ENCODE measurements at regions not wholly inside any gene's neighbourhood (a gene's known extent, or its start where the extent isn't known, plus 50 kb on each side); places are given as distances from the start of the nearest gene placed in this dataset.
"Not testable (repeated sequence)": the region's sequence is repeated elsewhere in the genome, so short reads cannot be mapped to it uniquely, and the experiment has no call there.

DNA sequence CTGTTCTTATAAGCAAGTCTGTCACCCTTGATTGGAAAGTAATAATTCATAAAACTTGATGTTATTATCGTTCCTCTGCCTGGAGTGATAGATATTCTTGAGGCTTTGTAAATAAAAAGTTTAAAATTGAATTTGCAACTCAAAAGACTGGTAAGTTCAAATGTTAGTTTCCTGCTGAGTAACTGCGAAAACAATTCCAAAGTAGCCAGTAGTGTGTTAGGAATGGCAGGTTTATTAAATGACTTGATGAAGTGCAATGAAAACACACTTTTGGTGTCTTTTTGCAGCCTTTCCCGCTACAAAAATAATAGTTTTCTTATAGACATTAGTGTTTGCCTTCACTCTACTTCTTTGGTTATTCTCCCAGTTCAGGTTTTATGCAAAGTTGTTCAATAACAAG, 299.3 kb downstream of the DLEU7 start:
- intact Hi-C loops (cut with micrococcal nuclease; ENCODE audit: unreplicated experiment) = no loop called here
- no peaks in the 10 kb centered on the region for H3K4me1 ChIP-seq (ENCODE audit: insufficient read depth, low read length, poor library complexity, severe bottlenecking)
- no peaks in the 10 kb centered on the region for H3K9me3 ChIP-seq (ENCODE audit: low read depth, low read length, poor library complexity, severe bottlenecking)
- no TSS peak for BruUV-seq (replicated peaks)
- DNase-seq (ENCODE audit: low spot score) = no peak
- no peak overlapping the region for H3K27ac ChIP-seq (ENCODE audit: low read depth, low read length, poor library complexity, severe bottlenecking)
- H3K36me3 ChIP-seq (ENCODE audit: insufficient read depth, low read length, poor library complexity, severe bottlenecking) = no peaks in the 10 kb centered on the region
- H3K4me3 ChIP-seq (ENCODE audit: low read depth, low read length, poor library complexity, severe bottlenecking) = no peak overlapping the region
- TF ChIP-seq, protein P1, sequence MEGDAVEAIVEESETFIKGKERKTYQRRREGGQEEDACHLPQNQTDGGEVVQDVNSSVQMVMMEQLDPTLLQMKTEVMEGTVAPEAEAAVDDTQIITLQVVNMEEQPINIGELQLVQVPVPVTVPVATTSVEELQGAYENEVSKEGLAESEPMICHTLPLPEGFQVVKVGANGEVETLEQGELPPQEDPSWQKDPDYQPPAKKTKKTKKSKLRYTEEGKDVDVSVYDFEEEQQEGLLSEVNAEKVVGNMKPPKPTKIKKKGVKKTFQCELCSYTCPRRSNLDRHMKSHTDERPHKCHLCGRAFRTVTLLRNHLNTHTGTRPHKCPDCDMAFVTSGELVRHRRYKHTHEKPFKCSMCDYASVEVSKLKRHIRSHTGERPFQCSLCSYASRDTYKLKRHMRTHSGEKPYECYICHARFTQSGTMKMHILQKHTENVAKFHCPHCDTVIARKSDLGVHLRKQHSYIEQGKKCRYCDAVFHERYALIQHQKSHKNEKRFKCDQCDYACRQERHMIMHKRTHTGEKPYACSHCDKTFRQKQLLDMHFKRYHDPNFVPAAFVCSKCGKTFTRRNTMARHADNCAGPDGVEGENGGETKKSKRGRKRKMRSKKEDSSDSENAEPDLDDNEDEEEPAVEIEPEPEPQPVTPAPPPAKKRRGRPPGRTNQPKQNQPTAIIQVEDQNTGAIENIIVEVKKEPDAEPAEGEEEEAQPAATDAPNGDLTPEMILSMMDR (conservative IDR thresholded peaks at IDR 0.05; ENCODE audit: low read depth, low read length) = no peak
- TF ChIP-seq EZH2 (IDR thresholded peaks at IDR 0.05; ENCODE audit: borderline replicate concordance, low read depth, low read length, poor library complexity, severe bottlenecking) = no peak
- ChIA-PET CTCF (no interaction called here), POLR2A (ENCODE audit: low non-redundant PET) (no interaction called here)
- H3K27me3 ChIP-seq (replicated peaks; ENCODE audit: insufficient read depth, low read depth, low read length, poor library complexity) = no peaks in the 10 kb centered on the region

DNA sequence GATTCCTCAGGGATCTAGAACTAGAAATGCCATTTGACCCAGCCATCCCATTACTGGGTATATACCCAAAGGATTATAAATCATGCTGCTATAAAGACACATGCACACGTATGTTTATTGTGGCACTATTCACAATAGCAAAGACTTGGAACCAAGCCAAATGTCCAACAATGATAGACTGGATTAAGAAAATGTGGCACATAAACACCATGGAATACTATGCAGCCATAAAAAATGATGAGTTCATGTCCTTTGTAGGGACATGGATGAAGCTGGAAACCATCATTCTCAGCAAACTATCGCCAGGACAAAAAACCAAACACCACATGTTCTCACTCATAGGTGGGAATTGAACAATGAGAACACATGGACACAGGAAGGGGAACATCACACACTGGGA, 296.3 kb downstream of the DLEU7 start:
- CTCF ChIA-PET; H3K4me3 ChIP-seq (ENCODE audit: low read depth, low read length, poor library complexity, severe bottlenecking); H3K36me3 ChIP-seq (ENCODE audit: insufficient read depth, low read length, poor library complexity, severe bottlenecking); H3K4me1 ChIP-seq (ENCODE audit: insufficient read depth, low read length, poor library complexity, severe bottlenecking); H3K9me3 ChIP-seq (ENCODE audit: low read depth, low read length, poor library complexity, severe bottlenecking); intact Hi-C loops (cut with micrococcal nuclease; ENCODE audit: unreplicated experiment); POLR2A ChIA-PET (ENCODE audit: low non-redundant PET); DNase-seq (ENCODE audit: low spot score); H3K27ac ChIP-seq (ENCODE audit: low read depth, low read length, poor library complexity, severe bottlenecking); BruUV-seq (replicated peaks); H3K27me3 ChIP-seq (replicated peaks; ENCODE audit: insufficient read depth, low read depth, low read length, poor library complexity): not testable (repeated sequence)

DNA sequence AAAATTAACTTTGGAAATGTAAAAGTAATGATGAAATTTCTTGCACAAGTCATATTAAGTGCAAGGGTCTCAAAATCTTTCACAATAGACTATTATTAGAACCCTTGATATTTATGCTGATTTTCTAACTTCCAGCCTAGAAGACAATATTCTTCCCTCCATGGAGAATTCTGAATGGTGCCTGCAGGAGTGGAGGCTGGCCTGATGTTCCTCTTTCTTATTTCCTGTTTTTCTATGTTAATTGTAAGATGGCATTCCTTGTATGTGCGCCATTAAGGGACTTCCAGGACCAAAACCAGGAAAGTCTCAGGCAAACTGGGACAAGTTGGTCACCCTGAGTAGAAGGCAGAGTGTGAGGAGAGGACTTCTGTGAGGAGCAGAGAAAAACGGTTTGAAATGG, 294.9 kb downstream of the DLEU7 start:
- intact Hi-C loops (cut with micrococcal nuclease; ENCODE audit: unreplicated experiment) = no loop called here
- no peaks in the 10 kb centered on the region for H3K27me3 ChIP-seq (replicated peaks; ENCODE audit: insufficient read depth, low read depth, low read length, poor library complexity)
- no peak overlapping the region for H3K27ac ChIP-seq (ENCODE audit: low read depth, low read length, poor library complexity, severe bottlenecking)
- DNase-seq (ENCODE audit: low spot score) = no peak
- no peak overlapping the region for H3K4me3 ChIP-seq (ENCODE audit: low read depth, low read length, poor library complexity, severe bottlenecking)
- no peaks in the 10 kb centered on the region for H3K4me1 ChIP-seq (ENCODE audit: insufficient read depth, low read length, poor library complexity, severe bottlenecking)
- ChIA-PET POLR2A (ENCODE audit: low non-redundant PET) (no interaction called here), CTCF (no interaction called here)
- no peaks in the 10 kb centered on the region for H3K36me3 ChIP-seq (ENCODE audit: insufficient read depth, low read length, poor library complexity, severe bottlenecking)
- no peak for TF ChIP-seq EZH2 (IDR thresholded peaks at IDR 0.05; ENCODE audit: borderline replicate concordance, low read depth, low read length, poor library complexity, severe bottlenecking)
- TF ChIP-seq, protein P1 (conservative IDR thresholded peaks at IDR 0.05; ENCODE audit: low read depth, low read length) = no peak
- no peaks in the 10 kb centered on the region for H3K9me3 ChIP-seq (ENCODE audit: low read depth, low read length, poor library complexity, severe bottlenecking)
- no TSS peak for BruUV-seq (replicated peaks)

DNA sequence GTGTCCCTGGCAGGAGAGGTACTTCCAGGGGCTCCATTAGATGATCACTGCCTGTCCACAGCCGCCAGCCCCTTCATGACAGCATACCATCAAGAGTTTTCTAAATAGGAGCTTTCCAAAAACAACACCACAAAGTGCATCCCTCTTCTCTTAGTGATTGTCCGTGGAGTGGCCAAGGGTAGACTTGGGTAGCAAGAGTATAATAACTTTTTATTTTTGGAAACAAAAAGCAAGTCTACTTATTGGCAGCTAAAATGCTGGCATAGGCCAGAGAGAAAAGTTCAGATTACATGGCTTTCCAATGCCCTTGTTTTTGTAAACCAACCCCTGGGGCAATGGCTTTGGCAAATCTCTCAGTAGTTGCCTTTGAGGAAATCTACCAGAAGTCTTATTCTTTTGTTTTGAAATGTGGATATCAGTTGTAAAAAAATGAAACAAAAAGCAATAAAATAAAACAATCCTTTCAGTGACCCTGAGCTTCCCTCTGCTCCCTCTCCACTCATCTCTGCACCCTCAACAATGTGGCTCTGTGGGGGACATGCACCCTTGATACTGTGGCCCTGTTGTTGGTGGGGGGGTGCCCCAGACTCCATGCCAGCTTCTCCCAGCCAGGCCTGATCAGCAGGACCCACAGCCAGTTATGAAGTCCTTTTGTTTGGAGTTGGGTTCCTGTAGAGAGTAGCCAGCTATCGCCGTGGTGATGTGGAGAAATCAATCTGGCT, 294.1 kb downstream of the DLEU7 start:
- H3K4me1 ChIP-seq (ENCODE audit: insufficient read depth, low read length, poor library complexity, severe bottlenecking) = no peaks in the 10 kb centered on the region
- ChIA-PET CTCF (no interaction called here), POLR2A (ENCODE audit: low non-redundant PET) (no interaction called here)
- intact Hi-C loops (cut with micrococcal nuclease; ENCODE audit: unreplicated experiment) = no loop called here
- no peak for TF ChIP-seq EZH2 (IDR thresholded peaks at IDR 0.05; ENCODE audit: borderline replicate concordance, low read depth, low read length, poor library complexity, severe bottlenecking)
- TF ChIP-seq, protein P1 (conservative IDR thresholded peaks at IDR 0.05; ENCODE audit: low read depth, low read length) = no peak
- no peaks in the 10 kb centered on the region for H3K9me3 ChIP-seq (ENCODE audit: low read depth, low read length, poor library complexity, severe bottlenecking)
- H3K27me3 ChIP-seq (replicated peaks; ENCODE audit: insufficient read depth, low read depth, low read length, poor library complexity) = no peaks in the 10 kb centered on the region
- BruUV-seq (replicated peaks) = no TSS peak
- no peak for DNase-seq (ENCODE audit: low spot score)
- H3K36me3 ChIP-seq (ENCODE audit: insufficient read depth, low read length, poor library complexity, severe bottlenecking) = no peaks in the 10 kb centered on the region
- H3K4me3 ChIP-seq (ENCODE audit: low read depth, low read length, poor library complexity, severe bottlenecking) = no peak overlapping the region
- no peak overlapping the region for H3K27ac ChIP-seq (ENCODE audit: low read depth, low read length, poor library complexity, severe bottlenecking)
